Liver (tissue), 8 donors: ENCODE measurements at regions not wholly inside any gene's neighbourhood (a gene's known extent, or its start where the extent isn't known, plus 50 kb on each side); places are given as distances from the start of the nearest gene placed in this dataset.

ENCODE experiments used
- DNase-seq: peaks from one replicate; pipeline ENCODE4 v3.0.0-alpha.2; 2017; ENCODE audit warnings: low spot score
- H3K27ac ChIP-seq, 2 donors: one replicate each; pipeline ENCODE4 v1.7.0; 2013; ENCODE audit warnings: inconsistent platforms in 2 of 2, low read length in 2 of 2, control low read depth in 1 of 2, low read depth in 1 of 2, mild to moderate bottlenecking in 1 of 2
- H3K27me3 ChIP-seq, 4 donors: one replicate each; pipeline versions ENCODE4 v1.6.1 to v1.7.0; 2013; ENCODE audit warnings: low read length in 3 of 4, inconsistent platforms in 1 of 4, mild to moderate bottlenecking in 1 of 4, moderate library complexity in 1 of 4; ENCODE audit not compliant: control insufficient read depth in 4 of 4, insufficient read depth in 4 of 4
- H3K36me3 ChIP-seq, 4 donors: one replicate each; pipeline versions ENCODE4 v1.6.1 to v1.7.0; 2013; ENCODE audit warnings: low read length in 3 of 4, mild to moderate bottlenecking in 3 of 4, low read depth in 1 of 4, moderate library complexity in 1 of 4; ENCODE audit not compliant: control insufficient read depth in 4 of 4, insufficient read depth in 3 of 4
- H3K4me1 ChIP-seq, 4 donors: one replicate each; pipeline versions ENCODE4 v1.6.1 to v1.7.0; 2013; ENCODE audit warnings: low read length in 3 of 4, mild to moderate bottlenecking in 3 of 4, moderate library complexity in 1 of 4; ENCODE audit not compliant: control insufficient read depth in 4 of 4, insufficient read depth in 4 of 4
- H3K4me3 ChIP-seq, 3 donors: one replicate each; pipeline versions ENCODE4 v1.6.1 to v1.7.0; 2013; ENCODE audit warnings: low read length in 3 of 3, control low read depth in 1 of 3, low read depth in 1 of 3, mild to moderate bottlenecking in 1 of 3
- H3K9ac ChIP-seq, 2 donors: one replicate each; pipeline ENCODE4 v1.7.0; 2013; ENCODE audit warnings: low read length in 2 of 2, mild to moderate bottlenecking in 2 of 2, moderate library complexity in 2 of 2, control low read depth in 1 of 2, low read depth in 1 of 2
- H3K9me3 ChIP-seq, 4 donors: one replicate each; pipeline versions ENCODE4 v1.6.1 to v1.7.0; 2013; ENCODE audit warnings: low read length in 3 of 4; ENCODE audit not compliant: control insufficient read depth in 4 of 4
- CTCF ChIP-seq: fragments of 150-350 bp; IDR thresholded peaks from 2 replicates; pipeline ENCODE4 v1.5.1; 2017; ENCODE audit warnings: improper control_type of control experiment, low read depth, low read length; ENCODE audit not compliant: missing input control
- FOXA1 ChIP-seq: IDR thresholded peaks from 2 replicates; pipeline ENCODE4 v1.6.1; 2016; ENCODE audit warnings: antibody characterized with exemption
- FOXA2 ChIP-seq: IDR thresholded peaks from 2 replicates; pipeline ENCODE4 v1.6.1; 2016; ENCODE audit warnings: antibody characterized with exemption
- RAD21 ChIP-seq, 2 donors: IDR thresholded peaks; 2 replicates each; pipeline ENCODE4 v1.6.1; 2016; ENCODE audit warnings: antibody characterized with exemption in 2 of 2, mild to moderate bottlenecking in 2 of 2
- REST ChIP-seq: IDR thresholded peaks from 2 replicates; pipeline ENCODE4 v1.6.1; 2016; ENCODE audit warnings: antibody characterized with exemption, mild to moderate bottlenecking
- RXRA ChIP-seq, 2 donors: IDR thresholded peaks; 2 replicates each; pipeline ENCODE4 v1.6.1; 2017 to 2018; ENCODE audit warnings: antibody characterized with exemption in 2 of 2, mild to moderate bottlenecking in 1 of 2
- WGBS: extraction: QIAGEN DNeasy Blood & Tissue Kit; methylation state at CpG from one replicate; pipeline ENCODE4 v1.1.7; 2013; 5-methylcytosine and 5-hydroxymethylcytosine counted together
- TF ChIP-seq, protein P1 (sequence below): IDR thresholded peaks from 2 replicates; pipeline ENCODE4 v1.6.1; 2016; ENCODE audit warnings: antibody characterized with exemption
- donor health status: healthy.
- donor health status: healthy.
- donor health status: healthy.
- donor health status: healthy.
- donor health status: healthy.

DNA sequence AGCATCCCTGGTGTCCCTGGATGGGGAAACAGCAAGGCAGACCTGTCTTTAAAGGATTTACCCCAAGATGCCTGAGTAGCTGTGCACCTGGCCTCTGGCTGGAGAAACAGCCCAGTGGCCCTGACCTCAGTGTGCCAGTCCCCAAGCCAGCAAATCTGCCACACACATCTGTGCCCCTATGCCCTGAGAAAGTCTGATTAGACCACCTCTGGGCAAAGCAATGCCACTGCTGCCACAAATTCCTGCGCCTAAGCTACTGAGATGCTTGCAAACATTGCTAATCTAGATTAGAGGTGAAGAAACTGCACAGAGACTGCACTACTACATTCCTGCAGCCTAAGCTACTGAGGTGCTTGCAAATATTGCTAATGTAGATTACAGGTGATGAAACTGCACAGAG lies 269.6 kb downstream of the CEMIP2 start:
- no peak overlapping the region for H3K27ac ChIP-seq
- WGBS = 90% methylated on average over 1 of the region's 1 CpG
- H3K4me3 ChIP-seq = no peak overlapping the region
- no peaks in the 10 kb centered on the region for H3K36me3 ChIP-seq
- peaks cover 0 to 5% (median 2%) of the 10 kb centered on the region in 4 donors for H3K9me3 ChIP-seq
- TF ChIP-seq RXRA (IDR thresholded peaks at IDR 0.05) (no peak), CTCF (no peak), FOXA2 (no peak)
- DNase-seq = no peak
- no peaks in the 10 kb centered on the region for H3K27me3 ChIP-seq
- H3K9ac ChIP-seq = no peak overlapping the region
- no peaks in the 10 kb centered on the region for H3K4me1 ChIP-seq

DNA sequence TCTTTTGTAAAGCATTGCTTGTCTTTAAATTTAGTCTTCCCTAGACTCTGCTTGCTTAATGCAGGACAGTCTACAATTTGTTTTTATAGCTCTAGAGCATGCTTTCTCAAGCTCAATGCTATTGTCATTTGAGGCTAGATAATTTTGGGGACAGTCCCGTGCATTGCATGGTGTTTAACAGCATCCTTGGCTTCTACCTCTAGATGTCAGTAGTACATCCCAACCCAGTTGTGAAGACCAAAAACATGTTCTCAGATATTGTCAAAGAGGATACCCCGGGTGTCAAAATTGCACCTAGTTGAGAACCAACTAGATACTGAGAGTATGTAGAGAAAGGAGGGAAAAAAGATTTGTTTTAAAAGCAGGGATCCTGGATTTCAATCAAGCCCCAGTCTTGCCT lies 277.5 kb downstream of the CEMIP2 start:
- Histone ChIP-seq H3K9me3 (no peaks in the 10 kb centered on the region), H3K4me3 (no peak overlapping the region), H3K27me3 (peaks cover 0 to 3% (median 0%) of the 10 kb centered on the region in 4 donors), H3K27ac (no peak overlapping the region), H3K9ac (no peak overlapping the region), H3K36me3 (no peaks in the 10 kb centered on the region), H3K4me1 (no peaks in the 10 kb centered on the region)
- WGBS = 26% methylated on average over 2 of the region's 2 CpGs
- peak; percentile 66 to 77 for TF ChIP-seq RAD21 (IDR thresholded peaks at IDR 0.05)
- TF ChIP-seq CTCF = peak; percentile 37
- TF ChIP-seq FOXA1 = no peak
- DNase-seq = no peak

- H3K27me3 ChIP-seq = peaks cover 0 to 3% (median 0%) of the 10 kb centered on the region in 4 donors
- H3K9me3 ChIP-seq = no peaks in the 10 kb centered on the region
- no peak overlapping the region for H3K9ac ChIP-seq
- TF ChIP-seq, protein P1, sequence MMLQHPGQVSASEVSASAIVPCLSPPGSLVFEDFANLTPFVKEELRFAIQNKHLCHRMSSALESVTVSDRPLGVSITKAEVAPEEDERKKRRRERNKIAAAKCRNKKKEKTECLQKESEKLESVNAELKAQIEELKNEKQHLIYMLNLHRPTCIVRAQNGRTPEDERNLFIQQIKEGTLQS = no peak
- no peak for TF ChIP-seq REST
- H3K4me1 ChIP-seq = no peaks in the 10 kb centered on the region
- no peak overlapping the region for H3K27ac ChIP-seq
- H3K36me3 ChIP-seq = no peaks in the 10 kb centered on the region
- DNase-seq = no peak
- H3K4me3 ChIP-seq = no peak overlapping the region
- 54% methylated on average over 6 of the region's 6 CpGs for WGBS
These were observed 281.3 kb downstream of the CEMIP2 start for GRCh38 chr9:71487061-71487460.
